Activated CD8-positive, alpha-beta memory T cell treated with anti-CD3 and anti-CD28 coated beads for 24 hours (primary cell): ENCODE measurements at regions not wholly inside any gene's neighbourhood (a gene's known extent, or its start where the extent isn't known, plus 50 kb on each side); places are given as distances from the start of the nearest gene placed in this dataset.

ENCODE experiments used
- DNase-seq: peaks from one replicate; pipeline ENCODE4 v3.0.0-alpha.2; 2020

DNA sequence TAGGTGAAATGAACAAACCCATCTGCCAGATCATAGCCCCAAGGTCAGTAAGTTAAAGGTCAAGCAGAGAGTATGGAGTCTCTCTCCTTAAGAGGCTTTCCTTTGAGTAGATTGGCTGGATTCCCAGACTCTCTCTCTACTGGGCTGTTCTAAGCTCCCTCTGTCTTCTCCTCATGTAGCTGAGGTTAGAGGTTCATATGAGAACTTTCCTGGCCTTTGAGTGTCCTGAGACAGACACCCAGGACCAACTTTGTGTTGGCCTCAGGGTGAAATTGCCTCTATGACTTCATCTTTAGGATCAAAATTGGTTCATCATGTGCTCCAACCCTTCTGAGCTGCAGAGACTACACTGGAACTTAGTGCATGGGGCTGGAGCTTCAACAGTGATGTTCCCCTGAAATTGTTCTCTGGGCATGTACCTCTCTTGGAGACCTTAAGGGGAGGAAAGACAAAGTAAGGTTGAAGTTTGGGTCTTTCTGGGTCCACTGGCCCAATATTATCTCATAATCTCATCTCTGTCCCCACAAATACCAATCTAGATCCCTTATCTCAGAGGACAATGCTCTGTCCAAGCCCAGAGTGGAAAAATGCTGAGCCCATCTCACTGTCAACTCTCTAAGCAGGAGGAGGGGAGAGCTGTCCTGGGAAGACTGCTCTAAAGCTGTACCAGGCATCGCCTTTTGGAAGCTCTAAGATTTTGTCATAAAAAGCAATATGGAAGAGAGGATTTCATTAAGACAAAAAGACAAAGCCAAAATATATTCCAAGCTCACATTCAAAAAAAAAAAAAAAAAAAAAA lies 177.3 kb upstream of the ARL4C start:
- DNase-seq = no peak

DNA sequence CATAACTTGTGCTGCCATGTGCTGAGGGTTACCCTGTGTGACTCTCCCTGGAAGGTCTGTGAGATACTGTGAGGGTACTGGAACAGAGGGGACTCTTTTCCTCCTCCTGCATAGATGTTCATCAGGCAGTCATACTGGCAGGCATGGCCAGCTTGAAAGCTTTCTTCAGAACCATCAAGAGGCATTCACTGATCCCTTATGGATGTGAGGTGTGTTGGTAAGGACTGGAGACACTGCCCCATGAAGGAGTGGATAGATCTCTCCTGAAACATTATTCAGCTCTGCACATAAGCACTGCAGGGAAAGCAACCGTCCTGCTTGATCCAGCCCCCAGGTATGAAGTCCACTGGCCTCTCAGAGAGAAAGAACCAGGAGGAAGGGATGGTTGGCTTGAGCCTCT lies 176.6 kb upstream of the ARL4C start:
- no peak for DNase-seq

GRCh38 chr2:234672498-234673150 lies 175.7 kb upstream of the ARL4C start:
- DNase-seq = no peak

DNA sequence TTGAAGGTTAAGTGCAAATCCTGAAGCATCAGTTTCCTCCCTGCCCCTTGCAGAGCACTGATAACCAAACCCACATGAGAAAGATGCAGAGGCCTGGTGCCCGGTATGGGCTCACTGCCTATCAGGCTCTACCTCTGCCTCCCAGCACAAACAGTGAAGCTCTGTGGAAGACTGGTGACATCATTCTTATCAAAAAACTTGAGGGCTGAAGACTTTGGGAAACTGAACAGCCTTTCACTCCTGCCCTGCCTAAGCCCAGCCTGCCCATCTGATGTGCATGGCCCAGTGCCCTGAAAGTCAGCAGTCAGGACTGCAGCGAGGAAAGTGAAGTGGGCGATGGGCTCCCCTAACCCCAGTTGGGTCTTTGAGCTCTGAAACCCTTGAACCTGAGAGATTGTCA lies 174.8 kb upstream of the ARL4C start:
- no peak for DNase-seq

DNA sequence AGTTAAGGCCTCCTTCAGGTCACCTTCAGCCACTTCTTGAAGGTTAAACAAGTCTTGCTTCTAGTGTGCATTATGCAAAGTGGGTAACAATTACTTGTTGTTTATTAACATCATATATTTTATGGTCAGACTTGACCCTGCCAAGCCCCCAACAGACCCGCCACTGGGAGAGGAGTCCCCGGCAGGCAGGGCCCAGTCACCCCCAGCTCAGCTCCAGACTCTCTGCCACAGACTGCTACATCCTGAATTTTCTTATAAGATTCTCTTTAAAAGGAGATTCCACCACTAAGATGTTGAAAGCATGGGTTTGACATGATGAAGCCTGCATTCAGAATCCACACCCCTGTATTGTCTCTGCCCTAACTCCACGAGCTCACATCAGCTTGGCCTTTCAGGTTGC lies 174.3 kb upstream of the ARL4C start:
- DNase-seq = no peak

DNA sequence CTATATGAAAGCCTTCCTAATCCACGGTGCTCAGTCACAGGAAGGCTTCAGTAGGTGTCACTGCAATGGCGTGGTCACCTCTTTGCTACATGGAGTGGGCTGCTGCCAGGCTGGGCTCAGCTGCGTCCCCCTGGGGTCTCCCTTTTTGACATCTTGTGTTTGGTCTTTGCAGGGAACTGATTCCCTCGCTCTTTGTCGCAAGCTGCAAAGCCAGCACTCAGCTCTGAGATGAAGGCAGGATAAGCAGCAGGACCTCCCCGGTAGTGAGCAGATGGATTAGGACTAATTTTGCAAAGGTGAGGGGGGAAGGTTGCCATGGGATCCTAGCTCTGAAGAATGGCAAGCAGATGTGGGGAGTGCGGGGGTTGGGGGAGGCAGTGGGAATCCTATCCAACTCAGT lies 173.9 kb upstream of the ARL4C start:
- no peak for DNase-seq

DNA sequence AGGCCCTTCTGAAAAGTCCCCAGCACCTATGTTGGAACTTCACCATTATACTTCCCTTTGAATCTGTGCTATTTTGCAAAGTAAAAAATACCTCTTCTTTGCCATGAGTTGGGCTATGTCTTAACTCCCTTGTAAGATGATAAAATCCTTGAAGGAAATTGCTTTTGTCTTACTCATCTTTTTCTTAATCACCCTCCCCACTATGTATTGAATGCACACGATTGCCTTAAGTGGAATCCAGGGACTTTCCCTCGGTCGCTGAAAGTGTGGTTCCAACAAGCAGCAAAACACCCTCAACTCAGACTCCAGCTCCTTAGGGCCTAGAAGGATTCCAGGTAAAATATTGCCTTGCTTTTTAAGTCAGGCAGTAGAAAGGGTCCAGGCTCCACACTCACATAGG lies 173.2 kb upstream of the ARL4C start:
- DNase-seq = no peak

GRCh38 chr2:234669621-234670020 lies 172.7 kb upstream of the ARL4C start:
- DNase-seq = no peak

DNA sequence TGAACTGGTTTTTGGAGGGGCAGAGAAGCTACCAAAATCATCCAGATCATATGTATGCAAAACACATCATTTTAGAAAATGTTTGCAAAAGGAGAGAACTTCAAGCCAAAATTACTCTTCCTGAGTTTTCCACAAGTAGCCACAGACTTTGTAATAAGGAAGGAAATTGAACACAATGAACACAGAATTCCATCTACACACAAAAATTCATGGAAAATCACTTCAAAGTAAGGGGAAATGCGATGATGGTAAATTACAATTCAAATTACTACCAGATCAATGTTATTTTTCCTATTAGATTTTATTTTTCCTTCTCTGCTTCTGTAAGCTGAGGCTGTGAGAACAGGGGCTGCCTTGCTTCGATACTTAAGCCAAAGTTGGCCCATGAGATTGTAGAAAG lies 172.1 kb upstream of the ARL4C start:
- DNase-seq = no peak

DNA sequence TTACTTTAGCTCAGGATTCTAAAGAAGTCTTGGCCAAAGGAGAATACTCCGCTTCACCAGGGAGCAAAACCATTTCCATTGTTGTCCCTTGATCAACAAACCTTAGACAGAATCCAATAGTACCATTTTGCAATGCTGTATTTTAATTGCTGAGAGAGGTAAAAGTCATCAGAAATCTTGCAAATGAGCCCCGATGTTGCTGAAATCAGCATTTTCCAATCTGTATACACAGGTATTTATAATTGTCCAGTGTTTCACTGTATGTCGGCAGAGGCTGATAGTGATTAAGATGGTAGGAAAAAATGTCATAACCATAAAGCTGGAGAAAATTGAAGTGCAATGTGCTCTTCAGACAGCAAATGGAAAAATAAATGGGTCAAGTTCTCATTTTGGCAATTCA lies 170.0 kb upstream of the ARL4C start:
- DNase-seq = no peak

GRCh38 chr2:234665304-234665703 lies 168.4 kb upstream of the ARL4C start:
- DNase-seq = no peak

DNA sequence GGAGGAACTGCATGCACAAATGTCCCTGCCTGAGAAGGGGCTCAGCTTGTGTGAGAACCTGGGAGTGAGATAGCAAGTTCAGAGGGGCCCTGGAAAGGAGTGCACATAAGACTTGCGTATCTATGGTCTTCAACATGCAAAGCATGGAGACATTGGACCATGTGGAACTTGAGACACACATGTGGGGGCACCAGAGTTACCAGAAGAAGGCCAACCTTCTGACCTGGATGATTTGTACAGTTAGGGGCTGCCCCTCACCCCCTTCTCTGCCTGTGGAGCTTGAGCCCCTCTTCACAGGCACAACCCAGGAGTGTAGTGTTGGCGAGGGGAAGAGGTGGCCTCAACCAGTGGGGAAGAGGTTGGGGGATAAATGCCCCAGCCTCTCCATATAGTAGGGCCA lies 165.0 kb upstream of the ARL4C start:
- no peak for DNase-seq

- no peak for DNase-seq
Measured at GRCh38 chr2:234661175-234661574, 164.3 kb upstream of the ARL4C start.

GRCh38 chr2:234655706-234656105 lies 158.8 kb upstream of the ARL4C start:
- DNase-seq = no peak

GRCh38 chr2:234650911-234651310 lies 154.0 kb upstream of the ARL4C start:
- DNase-seq = no peak

DNA sequence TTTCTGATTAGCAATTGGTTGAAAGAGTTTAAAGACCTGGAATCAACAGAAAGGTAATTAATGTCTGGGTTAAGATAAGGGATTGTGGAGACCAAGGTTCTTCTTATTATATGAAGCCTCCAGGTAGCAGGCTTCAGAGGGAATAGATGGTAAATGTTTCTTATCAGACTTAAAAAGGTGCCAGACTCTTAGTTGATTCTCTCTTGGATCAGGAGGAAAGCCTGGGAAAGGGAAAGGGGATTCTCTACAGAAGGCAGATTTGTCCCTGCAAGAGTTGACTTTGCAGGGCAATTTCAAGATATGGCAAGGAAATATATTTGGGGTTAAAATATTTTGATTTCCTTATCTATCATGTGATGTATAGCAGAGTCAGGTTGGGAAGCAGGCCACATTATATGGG lies 153.1 kb upstream of the ARL4C start:
- no peak for DNase-seq

GRCh38 chr2:234643407-234643806 lies 146.5 kb upstream of the ARL4C start:
- DNase-seq = no peak

- DNase-seq = no peak
Measured at GRCh38 chr2:234641086-234641485, 144.2 kb upstream of the ARL4C start.

- DNase-seq = no peak
Measured at GRCh38 chr2:234640657-234641056, 143.8 kb upstream of the ARL4C start.

DNA sequence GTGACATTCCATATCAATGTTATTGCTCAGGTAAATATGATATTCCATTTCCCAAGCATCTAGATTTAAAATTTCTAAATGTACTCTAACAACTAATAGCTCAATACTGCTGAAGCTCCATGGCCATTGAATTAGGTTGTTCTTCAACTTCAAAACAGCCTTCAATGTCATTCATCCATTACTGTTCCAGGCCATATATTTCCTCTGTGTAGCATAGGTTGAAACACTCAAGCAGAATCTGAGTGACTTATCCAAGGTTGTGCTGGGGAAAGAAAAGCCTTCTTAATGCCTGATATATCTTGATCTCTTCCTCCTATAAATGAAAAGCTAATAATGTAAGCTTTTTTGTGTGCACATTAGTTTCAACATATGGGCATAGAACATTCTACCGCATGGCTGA lies 142.1 kb upstream of the ARL4C start:
- DNase-seq = no peak

DNA sequence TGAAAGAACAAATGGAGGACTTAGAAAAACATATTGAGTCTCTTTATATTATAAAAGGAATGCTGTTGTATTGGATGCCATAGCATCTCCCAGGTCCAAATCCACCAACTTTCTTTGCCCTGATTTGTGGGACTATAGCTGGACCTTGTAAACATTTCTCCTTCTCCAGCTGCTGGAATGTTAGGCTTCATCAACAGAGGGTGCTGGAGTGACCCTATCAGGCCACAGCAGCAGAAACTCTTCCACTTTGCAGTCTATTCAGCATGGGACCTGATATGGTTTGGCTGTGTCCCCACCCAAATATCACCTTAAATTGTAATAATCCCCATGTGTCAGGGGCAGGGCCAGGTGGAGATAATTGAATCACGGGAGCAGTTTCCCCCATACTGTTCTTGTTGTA lies 138.4 kb upstream of the ARL4C start:
- DNase-seq = no peak

GRCh38 chr2:234633581-234634230 lies 136.8 kb upstream of the ARL4C start:
- no peak for DNase-seq

DNA sequence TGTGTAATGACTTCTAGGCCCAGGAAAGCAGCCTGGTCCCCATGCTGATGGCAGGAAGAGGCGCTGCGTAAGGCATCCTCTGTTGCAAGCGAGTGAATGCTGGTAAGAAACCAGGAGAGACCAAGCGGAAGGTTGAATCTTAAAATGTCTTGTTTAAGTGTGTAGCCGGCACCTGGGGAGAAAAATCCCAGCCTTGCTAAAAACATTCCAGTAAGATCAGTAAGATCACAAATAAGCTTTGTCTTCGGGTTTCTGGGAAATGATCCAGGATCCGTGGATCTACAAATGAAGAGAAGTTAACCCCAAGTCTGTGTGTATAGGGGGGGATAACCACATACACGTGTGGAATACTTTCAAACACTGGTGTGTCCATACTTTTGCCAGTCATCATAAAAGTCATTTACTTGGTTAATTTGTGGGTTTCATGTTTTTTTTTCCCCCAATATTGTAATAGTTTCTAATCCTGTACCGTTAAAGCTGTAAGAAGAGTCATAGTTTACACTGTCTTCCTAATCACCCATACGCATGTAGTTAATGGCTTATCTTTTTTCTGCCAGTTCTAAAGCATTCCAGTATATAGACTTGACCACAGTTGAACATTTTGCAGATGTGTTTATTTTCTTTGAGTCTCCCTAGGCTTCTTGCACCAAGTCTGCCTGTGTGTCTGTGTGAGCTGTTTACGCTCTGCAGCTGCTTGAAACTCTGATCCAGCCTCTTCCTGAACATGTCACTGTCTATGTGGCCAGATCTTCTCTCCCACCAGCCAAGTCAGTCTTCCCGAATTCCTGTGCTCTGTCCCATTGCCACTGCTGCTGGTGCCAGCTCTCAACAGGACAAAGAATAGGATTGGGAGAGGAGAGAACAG lies 135.9 kb upstream of the ARL4C start:
- no peak for DNase-seq
